Hepatocyte (in vitro differentiated cells): ENCODE measurements at regions not wholly inside any gene's neighbourhood (a gene's known extent, or its start where the extent isn't known, plus 50 kb on each side); places are given as distances from the start of the nearest gene placed in this dataset.

Experiments used
- DNase-seq: peaks from one replicate; pipeline ENCODE4 v3.0.0-alpha.2; 2016; ENCODE audit warnings: low spot score
- H2AFZ ChIP-seq: fragments of 200-600 bp; sonication (generic); 2 replicates; pipeline ENCODE4 v1.6.0; 2016; ENCODE audit warnings: antibody characterized with exemption, mild to moderate bottlenecking
- H3K27ac ChIP-seq: fragments of 200-600 bp; sonication (generic); 2 replicates; pipeline ENCODE4 v1.5.1; 2016; ENCODE audit warnings: mild to moderate bottlenecking
- H3K27me3 ChIP-seq: fragments of 200-600 bp; sonication (generic); 2 replicates; pipeline ENCODE4 v1.6.1; 2016
- H3K36me3 ChIP-seq: fragments of 200-600 bp; sonication (generic); replicated peaks from 2 replicates; pipeline ENCODE4 v1.5.1; 2016; ENCODE audit warnings: low read depth; ENCODE audit not compliant: insufficient read depth
- H3K4me1 ChIP-seq: fragments of 200-600 bp; sonication (generic); 2 replicates; pipeline ENCODE4 v1.5.1; 2016; ENCODE audit warnings: mild to moderate bottlenecking, moderate library complexity; ENCODE audit not compliant: insufficient read depth
- H3K4me2 ChIP-seq: fragments of 200-600 bp; sonication (generic); 2 replicates; pipeline ENCODE4 v1.6.0; 2016
- H3K4me3 ChIP-seq: fragments of 200-600 bp; sonication (generic); 2 replicates; pipeline ENCODE4 v1.5.1; 2016; ENCODE audit warnings: mild to moderate bottlenecking
- H3K79me2 ChIP-seq: fragments of 200-600 bp; sonication (generic); 2 replicates; pipeline ENCODE4 v1.6.0; 2017; ENCODE audit warnings: mild to moderate bottlenecking
- H3K9me2 ChIP-seq: fragments of 200-600 bp; sonication (generic); replicated peaks from 2 replicates; pipeline ENCODE4 v1.6.0; 2017; ENCODE audit warnings: mild to moderate bottlenecking; ENCODE audit not compliant: insufficient read depth
- H3K9me3 ChIP-seq: fragments of 200-600 bp; sonication (generic); 2 replicates; pipeline ENCODE4 v1.5.1; 2016; ENCODE audit warnings: low read depth, mild to moderate bottlenecking
- H4K20me1 ChIP-seq: fragments of 200-600 bp; sonication (generic); 2 replicates; pipeline ENCODE4 v1.6.0; 2016; ENCODE audit warnings: mild to moderate bottlenecking; ENCODE audit not compliant: insufficient read depth, poor library complexity, severe bottlenecking
- CTCF ChIP-seq: fragments of 200-600 bp; sonication (generic); IDR thresholded peaks from 2 replicates; pipeline ENCODE4 v1.5.1; 2016; ENCODE audit warnings: antibody characterized with exemption, mild to moderate bottlenecking; ENCODE audit not compliant: poor library complexity
- EZH2 ChIP-seq: fragments of 200-600 bp; sonication (generic); IDR thresholded peaks from 2 replicates; pipeline ENCODE4 v1.6.1; 2016; ENCODE audit warnings: antibody characterized with exemption, mild to moderate bottlenecking, borderline replicate concordance
- EZH2phosphoT487 ChIP-seq: fragments of 200-600 bp; sonication (generic); IDR thresholded peaks from one replicate; pipeline ENCODE4 v1.6.1; 2018; ENCODE audit warnings: antibody characterized with exemption, mild to moderate bottlenecking, low read depth, moderate library complexity; ENCODE audit not compliant: unreplicated experiment, severe bottlenecking
- WGBS: methylation state at CpG from one replicate; pipeline ENCODE4 v1.1.6; 2016; ENCODE audit warnings: low lambda C conversion rate; ENCODE audit errors: missing lambda C conversion rate; 5-methylcytosine and 5-hydroxymethylcytosine counted together

GRCh38 chr20:17860301-17861197 lies 108.0 kb downstream of the SNX5 start:
- Histone ChIP-seq H3K36me3 (no peaks in the 10 kb centered on the region), H3K9me2 (no peaks in the 10 kb centered on the region), H3K9me3 (no peaks in the 10 kb centered on the region), H3K4me3 (no peak overlapping the region), H3K79me2 (no peaks in the 10 kb centered on the region), H3K4me2 (no peak overlapping the region), H3K4me1 (peaks cover 29% of the 10 kb centered on the region), H4K20me1 (no peaks in the 10 kb centered on the region), H3K27me3 (no peaks in the 10 kb centered on the region), H3K27ac (no peak overlapping the region), H2AFZ (no peak overlapping the region)
- TF ChIP-seq EZH2, result no peak
- no peak for TF ChIP-seq EZH2phosphoT487
- no peak for TF ChIP-seq CTCF
- WGBS, result 84% methylated on average over 15 of the region's 15 CpGs
- DNase-seq, result no peak

- Histone ChIP-seq H3K4me2 (no peak overlapping the region), H3K27ac (no peak overlapping the region), H3K9me3 (no peaks in the 10 kb centered on the region)
Measured at GRCh38 chr20:17859616-17860232, 108.9 kb downstream of the SNX5 start.

GRCh38 chr20:17859002-17859615 lies 109.5 kb downstream of the SNX5 start:
- Histone ChIP-seq H3K9me3 (no peaks in the 10 kb centered on the region), H3K4me1 (peaks cover 27% of the 10 kb centered on the region), H2AFZ (no peak overlapping the region), H3K79me2 (no peaks in the 10 kb centered on the region), H3K4me3 (no peak overlapping the region), H3K36me3 (no peaks in the 10 kb centered on the region), H3K9me2 (no peaks in the 10 kb centered on the region), H3K4me2 (no peak overlapping the region), H3K27me3 (no peaks in the 10 kb centered on the region), H4K20me1 (no peaks in the 10 kb centered on the region), H3K27ac (no peak overlapping the region)
- TF ChIP-seq EZH2 (no peak), CTCF (no peak)
- DNase-seq, result no peak
- WGBS, result 75% methylated on average over 7 of the region's 7 CpGs

More at GRCh38 chr20:17859616-17860232, 108.9 kb downstream of the SNX5 start:
- no peaks in the 10 kb centered on the region for H3K36me3 ChIP-seq
- H3K4me3 ChIP-seq, result no peak overlapping the region
- no peaks in the 10 kb centered on the region for H4K20me1 ChIP-seq
- peaks cover 29% of the 10 kb centered on the region for H3K4me1 ChIP-seq
- H2AFZ ChIP-seq, result no peak overlapping the region
- DNase-seq, result no peak
- 70% methylated on average over 22 of the region's 22 CpGs for WGBS
- no peaks in the 10 kb centered on the region for H3K27me3 ChIP-seq
- no peaks in the 10 kb centered on the region for H3K9me2 ChIP-seq
- TF ChIP-seq CTCF (no peak), EZH2 (no peak), EZH2phosphoT487 (no peak)
- H3K79me2 ChIP-seq, result no peaks in the 10 kb centered on the region
